ENCODE measurements at regions not wholly inside any gene's neighbourhood (a gene's known extent, or its start where the extent isn't known, plus 50 kb on each side); places are given as distances from the start of the nearest gene placed in this dataset.

GRCh38 chr12:43162138-43162537, 389.9 kb downstream of the ADAMTS20 start:
- Histone ChIP-seq H3K27me3 (ENCODE audit: control insufficient read depth, insufficient read depth, low read length, poor library complexity, severe bottlenecking) (no peaks in the 10 kb centered on the region), H3K27ac (ENCODE audit: insufficient read depth, low read depth, low read length, poor library complexity, severe bottlenecking) (no peak overlapping the region), H3K9me3 (ENCODE audit: control insufficient read depth, low read length) (no peaks in the 10 kb centered on the region), H3K4me1 (ENCODE audit: control insufficient read depth, insufficient read depth, low read length) (no peaks in the 10 kb centered on the region), H3K4me3 (ENCODE audit: insufficient read depth, low read depth, low read length) (no peak overlapping the region), H3K36me3 (ENCODE audit: control insufficient read depth, insufficient read depth, low read length) (no peaks in the 10 kb centered on the region)
- WGBS, 2 experiments: 50 to 92% methylated on average over 1 to 2 of the region's 3 CpGs

DNA sequence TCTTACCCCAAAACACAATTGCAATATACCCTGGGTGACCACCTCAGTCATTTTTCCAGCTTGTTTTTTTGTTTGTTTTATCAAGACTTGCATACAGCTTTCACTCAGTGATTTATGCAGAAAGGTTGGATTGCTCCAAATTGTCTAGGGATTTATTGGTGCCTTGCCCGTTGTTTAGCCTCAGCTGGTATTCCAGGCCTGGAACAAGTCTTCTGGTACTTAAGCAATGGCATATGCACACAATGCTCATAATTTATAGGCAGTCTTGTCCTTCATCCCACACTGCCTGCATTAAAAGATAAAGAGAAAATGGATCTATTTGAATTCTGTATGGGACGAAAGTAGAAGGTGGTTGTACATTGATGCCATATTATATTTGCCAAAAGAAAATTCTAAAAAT, 392.5 kb downstream of the ADAMTS20 start:
- no peaks in the 10 kb centered on the region for H3K36me3 ChIP-seq (ENCODE audit: control insufficient read depth, insufficient read depth, low read length)
- no peak overlapping the region for H3K27ac ChIP-seq (ENCODE audit: insufficient read depth, low read depth, low read length, poor library complexity, severe bottlenecking)
- 83 to 92% methylated on average over 2 of the region's 2 CpGs for WGBS, 2 experiments
- H3K9me3 ChIP-seq (ENCODE audit: control insufficient read depth, low read length): no peaks in the 10 kb centered on the region
- no peak overlapping the region for H3K4me3 ChIP-seq (ENCODE audit: insufficient read depth, low read depth, low read length)
- no peaks in the 10 kb centered on the region for H3K4me1 ChIP-seq (ENCODE audit: control insufficient read depth, insufficient read depth, low read length)
- no peaks in the 10 kb centered on the region for H3K27me3 ChIP-seq (ENCODE audit: control insufficient read depth, insufficient read depth, low read length, poor library complexity, severe bottlenecking)

GRCh38 chr12:43158126-43158525, 393.9 kb downstream of the ADAMTS20 start:
- no peaks in the 10 kb centered on the region for H3K27me3 ChIP-seq (ENCODE audit: control insufficient read depth, insufficient read depth, low read length, poor library complexity, severe bottlenecking)
- no peak overlapping the region for H3K27ac ChIP-seq (ENCODE audit: insufficient read depth, low read depth, low read length, poor library complexity, severe bottlenecking)
- 88 to 100% methylated on average over 1 of the region's 1 CpG for WGBS, 2 experiments
- H3K4me1 ChIP-seq (ENCODE audit: control insufficient read depth, insufficient read depth, low read length): no peaks in the 10 kb centered on the region
- no peaks in the 10 kb centered on the region for H3K36me3 ChIP-seq (ENCODE audit: control insufficient read depth, insufficient read depth, low read length)
- H3K9me3 ChIP-seq (ENCODE audit: control insufficient read depth, low read length): no peaks in the 10 kb centered on the region
- no peak overlapping the region for H3K4me3 ChIP-seq (ENCODE audit: insufficient read depth, low read depth, low read length)

DNA sequence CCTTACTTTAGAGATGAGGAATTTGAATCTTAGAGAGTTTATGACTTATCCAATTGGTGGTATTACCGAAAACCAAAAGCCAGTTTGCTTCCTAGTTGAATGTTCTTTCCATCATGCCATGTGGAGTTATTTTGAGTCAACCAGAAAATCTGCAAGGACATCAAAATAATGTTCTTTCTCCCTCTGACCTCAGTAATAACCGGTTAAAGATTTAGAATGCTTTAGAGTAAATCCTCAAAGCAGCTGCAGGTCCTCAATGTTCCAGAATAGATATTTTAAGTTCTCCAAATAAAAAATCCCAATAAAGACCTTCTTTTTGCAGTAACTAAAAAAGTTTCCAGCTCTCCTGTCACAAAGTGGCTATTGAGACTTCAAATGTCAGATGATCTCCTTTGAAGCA, 396.6 kb downstream of the ADAMTS20 start:
- no peak overlapping the region for H3K27ac ChIP-seq (ENCODE audit: insufficient read depth, low read depth, low read length, poor library complexity, severe bottlenecking)
- no peaks in the 10 kb centered on the region for H3K4me1 ChIP-seq (ENCODE audit: control insufficient read depth, insufficient read depth, low read length)
- no peaks in the 10 kb centered on the region for H3K9me3 ChIP-seq (ENCODE audit: control insufficient read depth, low read length)
- H3K36me3 ChIP-seq (ENCODE audit: control insufficient read depth, insufficient read depth, low read length): no peaks in the 10 kb centered on the region
- no peaks in the 10 kb centered on the region for H3K27me3 ChIP-seq (ENCODE audit: control insufficient read depth, insufficient read depth, low read length, poor library complexity, severe bottlenecking)
- H3K4me3 ChIP-seq (ENCODE audit: insufficient read depth, low read depth, low read length): no peak overlapping the region
- 92 to 96% methylated on average over 2 of the region's 2 CpGs for WGBS, 2 experiments

DNA sequence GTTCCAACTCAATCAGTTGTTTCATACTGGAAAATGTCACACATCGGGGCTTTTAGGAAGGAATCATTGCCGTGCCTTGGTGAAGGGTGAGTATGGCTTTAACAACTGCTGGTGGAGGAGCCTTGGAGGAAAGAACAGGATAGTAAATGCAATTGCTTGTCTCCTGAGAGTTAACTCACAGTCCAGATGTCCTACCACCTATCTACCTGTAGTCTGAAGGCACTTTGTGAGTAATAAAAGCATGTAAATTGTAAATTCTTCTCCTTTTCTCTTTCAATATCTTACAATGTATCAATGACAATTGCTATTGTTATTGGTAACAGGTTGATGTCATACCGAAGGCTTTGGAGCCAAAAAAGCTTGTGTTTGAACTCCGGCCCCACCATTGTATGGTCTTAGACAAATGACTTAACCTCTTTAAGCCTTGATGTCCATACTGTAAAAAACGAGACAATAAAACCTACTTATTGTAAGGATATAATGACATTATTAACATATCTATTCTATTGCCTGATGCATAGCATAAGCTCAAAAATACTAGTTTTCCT, 397.4 kb downstream of the ADAMTS20 start:
- WGBS, 2 experiments: 76 to 79% methylated on average over 2 to 4 of the region's 5 CpGs

DNA sequence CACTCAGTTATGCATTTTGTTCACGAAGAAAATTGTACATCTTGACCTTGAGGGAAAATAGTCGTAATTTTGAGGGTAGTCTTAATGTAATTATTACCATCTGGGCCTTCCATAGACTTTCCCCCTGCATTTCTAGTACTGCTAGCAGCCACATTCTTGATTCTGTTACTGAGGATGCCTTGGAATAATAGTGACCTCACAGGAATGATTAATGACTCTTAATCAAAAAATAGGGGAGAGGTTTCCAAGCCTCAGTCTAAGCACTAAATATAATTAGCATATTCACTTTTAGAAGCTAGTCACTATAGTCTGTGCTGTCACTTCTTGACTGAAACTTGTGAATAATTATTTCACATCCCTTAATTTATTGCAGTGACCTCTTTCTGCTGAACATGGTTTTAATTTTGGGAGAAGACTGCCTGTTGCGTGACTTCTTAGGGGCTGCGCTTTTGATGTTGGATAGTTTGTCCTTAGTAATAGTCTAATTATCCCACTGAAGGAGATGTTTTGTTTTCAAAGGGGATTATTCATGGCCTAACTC, 400.5 kb downstream of the ADAMTS20 start:
- 90 to 98% methylated on average over 4 of the region's 4 CpGs for WGBS, 2 experiments
- no peaks in the 10 kb centered on the region for H3K9me3 ChIP-seq (ENCODE audit: control insufficient read depth, low read length)
- H3K36me3 ChIP-seq (ENCODE audit: control insufficient read depth, insufficient read depth, low read length): no peaks in the 10 kb centered on the region
- no peak overlapping the region for H3K27ac ChIP-seq (ENCODE audit: insufficient read depth, low read depth, low read length, poor library complexity, severe bottlenecking)
- H3K4me3 ChIP-seq (ENCODE audit: insufficient read depth, low read depth, low read length): no peak overlapping the region
- no peaks in the 10 kb centered on the region for H3K27me3 ChIP-seq (ENCODE audit: control insufficient read depth, insufficient read depth, low read length, poor library complexity, severe bottlenecking)
- H3K4me1 ChIP-seq (ENCODE audit: control insufficient read depth, insufficient read depth, low read length): no peaks in the 10 kb centered on the region

More for the DNA sequence above, 397.4 kb downstream of the ADAMTS20 start:
- H3K4me1 ChIP-seq (ENCODE audit: control insufficient read depth, insufficient read depth, low read length): no peaks in the 10 kb centered on the region
- no peak overlapping the region for H3K27ac ChIP-seq (ENCODE audit: insufficient read depth, low read depth, low read length, poor library complexity, severe bottlenecking)
- H3K36me3 ChIP-seq (ENCODE audit: control insufficient read depth, insufficient read depth, low read length): no peaks in the 10 kb centered on the region
- H3K27me3 ChIP-seq (ENCODE audit: control insufficient read depth, insufficient read depth, low read length, poor library complexity, severe bottlenecking): no peaks in the 10 kb centered on the region
- H3K4me3 ChIP-seq (ENCODE audit: insufficient read depth, low read depth, low read length): no peak overlapping the region
- H3K9me3 ChIP-seq (ENCODE audit: control insufficient read depth, low read length): no peaks in the 10 kb centered on the region

- H3K27me3 ChIP-seq (ENCODE audit: control insufficient read depth, insufficient read depth, low read length, poor library complexity, severe bottlenecking): no peaks in the 10 kb centered on the region
- no peaks in the 10 kb centered on the region for H3K36me3 ChIP-seq (ENCODE audit: control insufficient read depth, insufficient read depth, low read length)
- no peak overlapping the region for H3K4me3 ChIP-seq (ENCODE audit: insufficient read depth, low read depth, low read length)
- no peaks in the 10 kb centered on the region for H3K4me1 ChIP-seq (ENCODE audit: control insufficient read depth, insufficient read depth, low read length)
- H3K9me3 ChIP-seq (ENCODE audit: control insufficient read depth, low read length): no peaks in the 10 kb centered on the region
- 100% methylated on average over 1 of the region's 2 CpGs; no CpG with 5 or more reads in 1 of the 2 experiments for WGBS, 2 experiments
- H3K27ac ChIP-seq (ENCODE audit: insufficient read depth, low read depth, low read length, poor library complexity, severe bottlenecking): no peak overlapping the region
Measured at GRCh38 chr12:43148691-43149090, 403.3 kb downstream of the ADAMTS20 start.

DNA sequence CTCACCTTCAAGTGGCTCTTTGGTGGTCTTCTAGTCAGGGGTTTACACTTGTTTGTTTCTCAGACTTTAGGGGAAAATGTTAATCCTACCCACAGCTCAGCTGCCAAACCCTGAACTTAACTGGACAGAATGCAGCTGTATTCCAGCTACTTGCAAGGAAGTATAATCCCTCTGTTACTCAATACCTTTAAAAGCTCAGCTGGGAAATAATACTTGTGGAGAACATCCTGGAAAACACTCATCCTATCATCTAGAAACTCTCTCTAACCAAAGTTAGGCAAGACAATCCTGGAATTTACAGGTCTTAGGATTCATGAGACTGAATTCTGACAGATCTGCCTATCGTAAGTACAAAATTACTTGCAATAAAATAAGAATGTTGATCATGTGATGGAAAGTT, 404.1 kb downstream of the ADAMTS20 start:
- Histone ChIP-seq H3K9me3 (ENCODE audit: control insufficient read depth, low read length) (no peaks in the 10 kb centered on the region), H3K27me3 (ENCODE audit: control insufficient read depth, insufficient read depth, low read length, poor library complexity, severe bottlenecking) (no peaks in the 10 kb centered on the region), H3K27ac (ENCODE audit: insufficient read depth, low read depth, low read length, poor library complexity, severe bottlenecking) (no peak overlapping the region), H3K4me1 (ENCODE audit: control insufficient read depth, insufficient read depth, low read length) (no peaks in the 10 kb centered on the region), H3K36me3 (ENCODE audit: control insufficient read depth, insufficient read depth, low read length) (no peaks in the 10 kb centered on the region), H3K4me3 (ENCODE audit: insufficient read depth, low read depth, low read length) (no peak overlapping the region)
- 96 to 100% methylated on average over 1 of the region's 1 CpG for WGBS, 2 experiments

DNA sequence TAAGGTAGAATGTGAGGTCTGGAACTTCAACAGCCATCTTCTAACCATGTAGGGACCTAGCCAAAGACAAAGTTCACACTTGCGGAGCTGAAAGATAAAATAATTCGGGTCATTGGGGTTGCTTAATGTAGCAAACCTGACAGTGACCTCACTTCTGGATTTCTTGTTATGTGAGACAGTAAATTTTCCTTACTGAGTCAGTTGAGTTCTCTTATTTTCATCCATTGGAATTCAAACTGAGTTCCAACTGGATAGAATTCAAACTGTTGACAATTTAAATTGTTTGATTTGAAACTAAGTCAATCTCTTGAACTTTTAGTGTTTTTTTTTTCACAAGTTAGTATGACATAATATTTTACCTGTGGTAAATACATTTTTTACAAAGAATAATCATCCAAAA, 406.5 kb downstream of the ADAMTS20 start:
- Histone ChIP-seq H3K9me3 (ENCODE audit: control insufficient read depth, low read length) (no peaks in the 10 kb centered on the region), H3K27me3 (ENCODE audit: control insufficient read depth, insufficient read depth, low read length, poor library complexity, severe bottlenecking) (no peaks in the 10 kb centered on the region), H3K36me3 (ENCODE audit: control insufficient read depth, insufficient read depth, low read length) (no peaks in the 10 kb centered on the region), H3K4me1 (ENCODE audit: control insufficient read depth, insufficient read depth, low read length) (no peaks in the 10 kb centered on the region), H3K4me3 (ENCODE audit: insufficient read depth, low read depth, low read length) (no peak overlapping the region), H3K27ac (ENCODE audit: insufficient read depth, low read depth, low read length, poor library complexity, severe bottlenecking) (no peak overlapping the region)
- WGBS, 2 experiments: 90 to 96% methylated on average over 2 of the region's 2 CpGs

DNA sequence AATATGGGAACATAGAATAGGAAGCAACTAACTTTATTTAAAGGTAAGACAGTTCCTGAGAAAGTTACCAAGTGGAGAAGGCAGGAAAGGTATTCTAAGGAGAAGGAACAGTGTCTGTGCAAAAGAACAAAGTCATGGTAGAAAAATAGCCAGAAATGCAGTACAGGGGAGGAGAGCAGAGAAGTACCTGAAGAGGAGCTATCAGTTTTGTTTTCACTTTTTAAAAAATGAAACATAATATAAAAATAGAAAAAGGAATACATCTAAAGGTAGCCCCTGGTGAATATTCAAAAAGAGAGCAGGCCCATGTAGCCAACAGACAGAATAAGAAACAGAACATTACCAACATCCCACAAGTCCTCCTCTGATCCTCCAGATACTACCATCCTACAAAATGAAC, 408.7 kb downstream of the ADAMTS20 start:
- Histone ChIP-seq H3K4me3 (ENCODE audit: insufficient read depth, low read depth, low read length) (no peak overlapping the region), H3K36me3 (ENCODE audit: control insufficient read depth, insufficient read depth, low read length) (no peaks in the 10 kb centered on the region), H3K27me3 (ENCODE audit: control insufficient read depth, insufficient read depth, low read length, poor library complexity, severe bottlenecking) (no peaks in the 10 kb centered on the region), H3K27ac (ENCODE audit: insufficient read depth, low read depth, low read length, poor library complexity, severe bottlenecking) (no peak overlapping the region), H3K4me1 (ENCODE audit: control insufficient read depth, insufficient read depth, low read length) (no peaks in the 10 kb centered on the region), H3K9me3 (ENCODE audit: control insufficient read depth, low read length) (no peaks in the 10 kb centered on the region)

DNA sequence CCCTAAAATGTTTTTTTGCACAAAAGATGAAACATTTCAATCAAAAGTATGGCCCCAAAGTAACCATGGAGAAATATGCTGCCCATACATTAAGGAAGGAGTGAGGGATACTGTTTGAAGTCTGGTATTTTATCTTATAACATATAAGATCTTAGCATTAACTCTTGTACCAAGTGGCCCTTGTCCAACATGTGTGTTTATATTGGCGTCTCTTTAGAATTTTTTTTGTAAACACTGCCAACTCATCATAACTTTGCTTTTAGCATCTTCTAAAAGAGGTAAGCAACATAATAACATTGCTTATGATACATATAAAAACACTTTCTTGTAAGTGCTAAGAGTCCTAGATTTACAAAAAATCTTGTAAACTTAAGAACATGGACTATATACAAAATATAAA, 419.7 kb downstream of the ADAMTS20 start:
- Histone ChIP-seq H3K4me3 (ENCODE audit: insufficient read depth, low read depth, low read length) (no peak overlapping the region), H3K4me1 (ENCODE audit: control insufficient read depth, insufficient read depth, low read length) (no peaks in the 10 kb centered on the region), H3K36me3 (ENCODE audit: control insufficient read depth, insufficient read depth, low read length) (no peaks in the 10 kb centered on the region), H3K27me3 (ENCODE audit: control insufficient read depth, insufficient read depth, low read length, poor library complexity, severe bottlenecking) (no peaks in the 10 kb centered on the region), H3K9me3 (ENCODE audit: control insufficient read depth, low read length) (no peaks in the 10 kb centered on the region), H3K27ac (ENCODE audit: insufficient read depth, low read depth, low read length, poor library complexity, severe bottlenecking) (no peak overlapping the region)
- WGBS, 2 experiments: 100% methylated on average over 1 of the region's 1 CpG; no CpG with 5 or more reads in 1 of the 2 experiments
